SK-N-SH treated with all-trans-retinoic acid at 6 μM for 48 hours (cell line): ENCODE measurements at regions not wholly inside any gene's neighbourhood (a gene's known extent, or its start where the extent isn't known, plus 50 kb on each side); places are given as distances from the start of the nearest gene placed in this dataset.

Source experiments
- ZFP3 ChIP-seq: fragments of 250-450 bp; sonication (Bioruptor Pico); IDR thresholded peaks from 2 replicates; pipeline ENCODE4 v1.5.0; 2020; ENCODE audit warnings: mild to moderate bottlenecking, moderate library complexity
- ZNF565 ChIP-seq: fragments of 450-650 bp; formaldehyde crosslinking; conservative IDR thresholded peaks from 2 replicates; pipeline ENCODE4 v1.5.0; 2020; ENCODE audit warnings: low read depth, mild to moderate bottlenecking, moderate library complexity
- ZNF70 ChIP-seq: fragments of 450-650 bp; formaldehyde crosslinking; IDR thresholded peaks from 2 replicates; pipeline ENCODE4 v1.5.0; 2020; ENCODE audit warnings: mild to moderate bottlenecking, moderate library complexity

- TF ChIP-seq ZNF70 (CRISPR knock-in tag) (no peak), ZFP3 (CRISPR knock-in tag) (no peak), ZNF565 (CRISPR knock-in tag) (no peak)
Measured at GRCh38 chr9:89945133-89945532, 340.3 kb downstream of the GADD45G start.
